Superior temporal gyrus (tissue), 1 donor: ENCODE measurements at regions not wholly inside any gene's neighbourhood (a gene's known extent, or its start where the extent isn't known, plus 50 kb on each side); places are given as distances from the start of the nearest gene placed in this dataset.
A peak's percentile ranks its signal among the peaks of the same experiment; 100 is the strongest.

Source experiments
- DNase-seq: peaks from one replicate; pipeline ENCODE4 v3.0.0-alpha.2; 2016; ENCODE audit errors: extremely low spot score

GRCh38 chr5:153118018-153118417 lies 372.5 kb upstream of the GRIA1 start:
- no peak for DNase-seq

- no peak for DNase-seq
Measured at GRCh38 chr5:153122403-153122802, 368.1 kb upstream of the GRIA1 start.

- DNase-seq, result no peak
Measured at GRCh38 chr5:153130296-153130695, 360.2 kb upstream of the GRIA1 start.

- DNase-seq, result no peak
Measured at GRCh38 chr5:153135411-153135810, 355.1 kb upstream of the GRIA1 start.

- no peak for DNase-seq
Measured at GRCh38 chr5:153136910-153137614, 353.4 kb upstream of the GRIA1 start.

GRCh38 chr5:153147891-153148623 lies 342.4 kb upstream of the GRIA1 start:
- peak; percentile 65 for DNase-seq

- DNase-seq, result no peak
Measured at GRCh38 chr5:153148624-153148976, 341.9 kb upstream of the GRIA1 start.

GRCh38 chr5:153151558-153151957 lies 338.9 kb upstream of the GRIA1 start:
- DNase-seq, result no peak

- no peak for DNase-seq
Measured at GRCh38 chr5:153153086-153153485, 337.4 kb upstream of the GRIA1 start.

GRCh38 chr5:153157156-153157555 lies 333.3 kb upstream of the GRIA1 start:
- DNase-seq, result no peak

- DNase-seq, result no peak
Measured at GRCh38 chr5:153158608-153159007, 331.9 kb upstream of the GRIA1 start.

- peak; percentile 20 for DNase-seq
Measured at GRCh38 chr5:153159616-153160015, 330.9 kb upstream of the GRIA1 start.

- no peak for DNase-seq
Measured at GRCh38 chr5:153168241-153168640, 322.2 kb upstream of the GRIA1 start.

- DNase-seq, result no peak
Measured at GRCh38 chr5:153187503-153187902, 303.0 kb upstream of the GRIA1 start.

- no peak for DNase-seq
Measured at GRCh38 chr5:153206361-153206760, 284.1 kb upstream of the GRIA1 start.

- no peak for DNase-seq
Measured at GRCh38 chr5:153209016-153209415, 281.5 kb upstream of the GRIA1 start.

- no peak for DNase-seq
Measured at GRCh38 chr5:153209687-153210086, 280.8 kb upstream of the GRIA1 start.

- no peak for DNase-seq
Measured at GRCh38 chr5:153211076-153211475, 279.4 kb upstream of the GRIA1 start.

- no peak for DNase-seq
Measured at GRCh38 chr5:153212471-153212870, 278.0 kb upstream of the GRIA1 start.

- no peak for DNase-seq
Measured at GRCh38 chr5:153222936-153223335, 267.5 kb upstream of the GRIA1 start.

GRCh38 chr5:153223376-153223775 lies 267.1 kb upstream of the GRIA1 start:
- no peak for DNase-seq

GRCh38 chr5:153224651-153225050 lies 265.8 kb upstream of the GRIA1 start:
- peak; percentile 38 for DNase-seq

- no peak for DNase-seq
Measured at GRCh38 chr5:153233933-153234332, 256.5 kb upstream of the GRIA1 start.

- no peak for DNase-seq
Measured at GRCh38 chr5:153236319-153236718, 254.2 kb upstream of the GRIA1 start.
